Activated B cell treated with CpG ODN at 0.5 μM for 24 hours (primary cell): ENCODE measurements at regions not wholly inside any gene's neighbourhood (a gene's known extent, or its start where the extent isn't known, plus 50 kb on each side); places are given as distances from the start of the nearest gene placed in this dataset.
"Not testable (repeated sequence)": the region's sequence is repeated elsewhere in the genome, so short reads cannot be mapped to it uniquely, and the experiment has no call there.

Experiments
- ATAC-seq: fragments of 200-7000 bp; cut with Tn5 transposase; one replicate; pipeline ENCODE4 v1.10.0; 2021; ENCODE audit warnings: low read depth, mild to moderate bottlenecking, moderate library complexity
- CTCF ChIA-PET: fragments of 350-600 bp; sonication (Branson Sonifier 250); formaldehyde crosslinking; loops from one replicate; lab custom pipeline; 2021; ENCODE audit warnings: antibody characterized with exemption; lab: Charles Lee
- POLR2A ChIA-PET: fragments of 350-600 bp; sonication (Branson Sonifier 250); formaldehyde crosslinking; loops from one replicate; lab custom pipeline; 2021; ENCODE audit warnings: antibody characterized with exemption; lab: Charles Lee
- DNase-seq: peaks from one replicate; pipeline ENCODE4 v3.0.0; 2022
- H3K27ac Mint-ChIP-seq: one replicate; pipeline ENCODE4 v1.8.0; 2020; ENCODE audit warnings: mixed read lengths
- H3K27me3 Mint-ChIP-seq: one replicate; pipeline ENCODE4 v1.8.0; 2021; ENCODE audit warnings: mixed read lengths
- H3K36me3 Mint-ChIP-seq: one replicate; pipeline ENCODE4 v1.8.0; 2021; ENCODE audit warnings: low read depth, mixed read lengths
- H3K4me1 Mint-ChIP-seq: one replicate; pipeline ENCODE4 v1.8.0; 2021; ENCODE audit warnings: mixed read lengths
- H3K4me3 Mint-ChIP-seq: one replicate; pipeline ENCODE4 v1.8.0; 2020; ENCODE audit warnings: mild to moderate bottlenecking, mixed read lengths
- H3K9me3 Mint-ChIP-seq: one replicate; pipeline ENCODE4 v1.8.0; 2020; ENCODE audit warnings: mixed read lengths
- intact Hi-C: fragments of 100-400 bp; cut with micrococcal nuclease; formaldehyde crosslinking; loops from one replicate; pipeline ENCODE4 v1.15.1; 2024
- TF ChIP-seq, protein P1 (sequence below): fragments of 200-600 bp; IDR thresholded peaks from one replicate; pipeline ENCODE4 v1.8.0; 2022; ENCODE audit warnings: antibody characterized with exemption, mild to moderate bottlenecking

DNA sequence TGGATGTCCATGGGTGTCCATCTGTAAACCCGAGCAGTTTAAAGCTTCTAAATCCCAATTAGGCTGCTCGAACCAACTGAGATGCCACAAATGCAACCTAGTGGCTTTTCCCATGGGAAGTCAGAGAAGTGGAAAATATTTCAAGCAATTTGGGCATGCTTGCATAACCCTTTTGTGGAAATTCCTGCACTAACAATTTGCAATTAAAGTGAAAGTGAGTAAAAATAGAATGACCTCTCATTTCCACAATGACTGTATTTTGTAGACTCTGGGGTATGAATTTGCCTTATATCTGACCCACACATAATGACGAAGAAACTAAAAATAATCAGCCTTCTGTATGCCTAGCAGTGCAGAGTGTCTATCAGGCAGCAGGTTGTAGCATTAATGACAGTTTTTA, 91.8 kb upstream of the TSC22D1 start:
- ChIA-PET POLR2A (no interaction called here), CTCF (no interaction called here)
- Mint-ChIP-seq H3K9me3 (no peaks in the 10 kb centered on the region), H3K36me3 (no peaks in the 10 kb centered on the region), H3K4me3 (no peak overlapping the region), H3K27me3 (no peaks in the 10 kb centered on the region), H3K27ac (no peak overlapping the region), H3K4me1 (no peaks in the 10 kb centered on the region)
- ATAC-seq: no peak
- TF ChIP-seq, protein P1, sequence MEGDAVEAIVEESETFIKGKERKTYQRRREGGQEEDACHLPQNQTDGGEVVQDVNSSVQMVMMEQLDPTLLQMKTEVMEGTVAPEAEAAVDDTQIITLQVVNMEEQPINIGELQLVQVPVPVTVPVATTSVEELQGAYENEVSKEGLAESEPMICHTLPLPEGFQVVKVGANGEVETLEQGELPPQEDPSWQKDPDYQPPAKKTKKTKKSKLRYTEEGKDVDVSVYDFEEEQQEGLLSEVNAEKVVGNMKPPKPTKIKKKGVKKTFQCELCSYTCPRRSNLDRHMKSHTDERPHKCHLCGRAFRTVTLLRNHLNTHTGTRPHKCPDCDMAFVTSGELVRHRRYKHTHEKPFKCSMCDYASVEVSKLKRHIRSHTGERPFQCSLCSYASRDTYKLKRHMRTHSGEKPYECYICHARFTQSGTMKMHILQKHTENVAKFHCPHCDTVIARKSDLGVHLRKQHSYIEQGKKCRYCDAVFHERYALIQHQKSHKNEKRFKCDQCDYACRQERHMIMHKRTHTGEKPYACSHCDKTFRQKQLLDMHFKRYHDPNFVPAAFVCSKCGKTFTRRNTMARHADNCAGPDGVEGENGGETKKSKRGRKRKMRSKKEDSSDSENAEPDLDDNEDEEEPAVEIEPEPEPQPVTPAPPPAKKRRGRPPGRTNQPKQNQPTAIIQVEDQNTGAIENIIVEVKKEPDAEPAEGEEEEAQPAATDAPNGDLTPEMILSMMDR: no peak
- intact Hi-C loops: no loop called here
- no peak for DNase-seq

GRCh38 chr13:44666538-44666937, 90.4 kb upstream of the TSC22D1 start:
- CTCF ChIA-PET, H3K4me1 Mint-ChIP-seq, ATAC-seq, H3K4me3 Mint-ChIP-seq, POLR2A ChIA-PET, H3K9me3 Mint-ChIP-seq, H3K27ac Mint-ChIP-seq, H3K27me3 Mint-ChIP-seq, intact Hi-C loops, DNase-seq, H3K36me3 Mint-ChIP-seq: not testable (repeated sequence)

- DNase-seq (no peak), ATAC-seq (no peak)
- no peaks in the 10 kb centered on the region for H3K9me3 Mint-ChIP-seq
- ChIA-PET POLR2A (no interaction called here), CTCF (interaction anchor here (0.7 kb wide), 1 partner anchor 17 kb away, joined by 3 read pairs; no protein-coding TSS in a partner anchor)
- H3K36me3 Mint-ChIP-seq: no peaks in the 10 kb centered on the region
- H3K27me3 Mint-ChIP-seq: no peaks in the 10 kb centered on the region
- TF ChIP-seq, protein P1: no peak
- intact Hi-C loops: no loop called here
- no peak overlapping the region for H3K27ac Mint-ChIP-seq
- H3K4me1 Mint-ChIP-seq: no peaks in the 10 kb centered on the region
- no peak overlapping the region for H3K4me3 Mint-ChIP-seq
Measured at GRCh38 chr13:44664308-44664707, 88.2 kb upstream of the TSC22D1 start.

- Mint-ChIP-seq H3K4me3 (no peak overlapping the region), H3K27ac (no peak overlapping the region), H3K27me3 (no peaks in the 10 kb centered on the region), H3K9me3 (no peaks in the 10 kb centered on the region), H3K36me3 (no peaks in the 10 kb centered on the region), H3K4me1 (no peaks in the 10 kb centered on the region)
- POLR2A ChIA-PET: interaction anchor here (0.6 kb wide), 1 partner anchor 153 kb away, joined by 4 read pairs; no protein-coding TSS in a partner anchor
- no peak for DNase-seq
- intact Hi-C loops: no loop called here
- TF ChIP-seq, protein P1: no peak
- ATAC-seq: no peak
- CTCF ChIA-PET: no interaction called here
Measured at GRCh38 chr13:44662515-44662914, 86.4 kb upstream of the TSC22D1 start.

- H3K27ac Mint-ChIP-seq: no peak overlapping the region
- intact Hi-C loops: no loop called here
- H3K27me3 Mint-ChIP-seq: no peaks in the 10 kb centered on the region
- H3K4me3 Mint-ChIP-seq: no peak overlapping the region
- H3K4me1 Mint-ChIP-seq: no peaks in the 10 kb centered on the region
- no peaks in the 10 kb centered on the region for H3K36me3 Mint-ChIP-seq
- no peak for ATAC-seq
- TF ChIP-seq, protein P1: no peak
- ChIA-PET CTCF (no interaction called here), POLR2A (interaction anchor here (0.6 kb wide), 1 partner anchor 152 kb away, joined by 4 read pairs; no protein-coding TSS in a partner anchor)
- no peaks in the 10 kb centered on the region for H3K9me3 Mint-ChIP-seq
- DNase-seq: no peak
Measured at GRCh38 chr13:44661936-44662335, 85.8 kb upstream of the TSC22D1 start.

- POLR2A ChIA-PET: no interaction called here
- TF ChIP-seq, protein P1: no peak
- no peaks in the 10 kb centered on the region for H3K4me1 Mint-ChIP-seq
- ATAC-seq (no peak), DNase-seq (no peak)
- H3K9me3 Mint-ChIP-seq: no peaks in the 10 kb centered on the region
- no peaks in the 10 kb centered on the region for H3K27me3 Mint-ChIP-seq
- intact Hi-C loops: no loop called here
- no peaks in the 10 kb centered on the region for H3K36me3 Mint-ChIP-seq
- CTCF ChIA-PET: no interaction called here
- no peak overlapping the region for H3K4me3 Mint-ChIP-seq
- H3K27ac Mint-ChIP-seq: no peak overlapping the region
Measured at GRCh38 chr13:44660050-44660449, 83.9 kb upstream of the TSC22D1 start.
